ENCODE measurements at regions not wholly inside any gene's neighbourhood (a gene's known extent, or its start where the extent isn't known, plus 50 kb on each side); places are given as distances from the start of the nearest gene placed in this dataset.
"Not testable (repeated sequence)": the region's sequence is repeated elsewhere in the genome, so short reads cannot be mapped to it uniquely, and the experiment has no call there.

GRCh38 chr1:10882069-10882468 lies 85.6 kb upstream of the CASZ1 start:
- peaks cover 0 to 3% (median 0%) of the 10 kb centered on the region in 7 donors for H3K9me3 Mint-ChIP-seq
- no peak overlapping the region for H3K4me3 ChIP-seq (replicated peaks in 1 of 3; ENCODE audit: low read depth in 2 of 3, low read length in 3 of 3)
- H3K36me3 ChIP-seq (replicated peaks in 1 of 2; ENCODE audit: control insufficient read depth in 1 of 2, insufficient read depth in 2 of 2, low read length in 2 of 2) = no peaks in the 10 kb centered on the region
- H3K4me2 ChIP-seq (replicated peaks; ENCODE audit: extremely low read depth, low read length, poor library complexity, severe bottlenecking) = no peak overlapping the region
- no peaks in the 10 kb centered on the region for H3K4me1 ChIP-seq (ENCODE audit: control insufficient read depth in 1 of 2, insufficient read depth in 2 of 2, low read length in 2 of 2)
- no peak overlapping the region for H2AFZ ChIP-seq (ENCODE audit: insufficient read depth, low read depth, low read length, poor library complexity, severe bottlenecking)
- no peak for DNase-seq
- intact Hi-C loops (cut with micrococcal nuclease) = no loop called here
- H3K9me3 ChIP-seq (replicated peaks in 1 of 2; ENCODE audit: control insufficient read depth in 1 of 2, insufficient read depth in 1 of 2, low read length in 2 of 2) = no peaks in the 10 kb centered on the region
- H3K27ac ChIP-seq (ENCODE audit: low read depth in 1 of 2, low read length in 2 of 2) = no peak overlapping the region
- no peaks in the 10 kb centered on the region for H3K79me2 ChIP-seq (ENCODE audit: insufficient read depth, low read length)
- peaks cover 4 to 5% of the 10 kb centered on the region in 2 donors for H3K27me3 ChIP-seq (ENCODE audit: control insufficient read depth in 2 of 2, insufficient read depth in 2 of 2, low read length in 2 of 2)
- H3K27me3 Mint-ChIP-seq (ENCODE audit: low read depth in 3 of 3) = peaks cover 9 to 26% (median 21%) of the 10 kb centered on the region in 3 donors
- H4K20me1 ChIP-seq (ENCODE audit: insufficient read depth, low read length) = no peaks in the 10 kb centered on the region
- H3K4me1 Mint-ChIP-seq = no peaks in the 10 kb centered on the region
- no CpG with 5 or more reads among the region's 4 CpGs for WGBS (ENCODE audit: insufficient coverage)
- TF ChIP-seq CTCF (IDR thresholded peaks at IDR 0.05) = no peak
- no peaks in the 10 kb centered on the region for H3K36me3 Mint-ChIP-seq
- H3K4me3 Mint-ChIP-seq = no peak overlapping the region
- H3K27ac Mint-ChIP-seq = no peak overlapping the region
- H3K9ac ChIP-seq (ENCODE audit: insufficient read depth, low read length, poor library complexity, severe bottlenecking) = no peak overlapping the region

- H4K20me1 ChIP-seq (ENCODE audit: insufficient read depth, low read length); H3K27ac ChIP-seq (ENCODE audit: low read depth in 1 of 2, low read length in 2 of 2); H2AFZ ChIP-seq (ENCODE audit: insufficient read depth, low read depth, low read length, poor library complexity, severe bottlenecking); H3K4me3 ChIP-seq (replicated peaks in 1 of 3; ENCODE audit: low read depth in 2 of 3, low read length in 3 of 3); H3K9me3 ChIP-seq (replicated peaks in 1 of 2; ENCODE audit: control insufficient read depth in 1 of 2, insufficient read depth in 1 of 2, low read length in 2 of 2); DNase-seq; H3K4me1 Mint-ChIP-seq; intact Hi-C loops (cut with micrococcal nuclease); H3K36me3 ChIP-seq (replicated peaks in 1 of 2; ENCODE audit: control insufficient read depth in 1 of 2, insufficient read depth in 2 of 2, low read length in 2 of 2); H3K4me2 ChIP-seq (replicated peaks; ENCODE audit: extremely low read depth, low read length, poor library complexity, severe bottlenecking); H3K9ac ChIP-seq (ENCODE audit: insufficient read depth, low read length, poor library complexity, severe bottlenecking); H3K4me1 ChIP-seq (ENCODE audit: control insufficient read depth in 1 of 2, insufficient read depth in 2 of 2, low read length in 2 of 2); H3K36me3 Mint-ChIP-seq; H3K79me2 ChIP-seq (ENCODE audit: insufficient read depth, low read length): not testable (repeated sequence)
- H3K27ac Mint-ChIP-seq = peak overlapping the region in 1 of 7 donors; percentile 13
- H3K27me3 ChIP-seq (ENCODE audit: control insufficient read depth in 2 of 2, insufficient read depth in 2 of 2, low read length in 2 of 2) = peaks cover 24 to 44% of the 10 kb centered on the region in 2 donors
- no CpG with 5 or more reads among the region's 4 CpGs for WGBS (ENCODE audit: insufficient coverage)
- peaks cover 47 to 66% (median 60%) of the 10 kb centered on the region in 3 donors for H3K27me3 Mint-ChIP-seq (ENCODE audit: low read depth in 3 of 3)
- H3K4me3 Mint-ChIP-seq = peak overlapping the region in 1 of 2 donors; percentile 62
- peaks cover 0 to 12% (median 3%) of the 10 kb centered on the region in 7 donors for H3K9me3 Mint-ChIP-seq
Measured at GRCh38 chr1:10887032-10887431, 90.6 kb upstream of the CASZ1 start.

Measured in CD14-positive monocyte (primary cell).